ENCODE measurements at regions not wholly inside any gene's neighbourhood (a gene's known extent, or its start where the extent isn't known, plus 50 kb on each side); places are given as distances from the start of the nearest gene placed in this dataset.
"Not testable (repeated sequence)": the region's sequence is repeated elsewhere in the genome, so short reads cannot be mapped to it uniquely, and the experiment has no call there.

DNA sequence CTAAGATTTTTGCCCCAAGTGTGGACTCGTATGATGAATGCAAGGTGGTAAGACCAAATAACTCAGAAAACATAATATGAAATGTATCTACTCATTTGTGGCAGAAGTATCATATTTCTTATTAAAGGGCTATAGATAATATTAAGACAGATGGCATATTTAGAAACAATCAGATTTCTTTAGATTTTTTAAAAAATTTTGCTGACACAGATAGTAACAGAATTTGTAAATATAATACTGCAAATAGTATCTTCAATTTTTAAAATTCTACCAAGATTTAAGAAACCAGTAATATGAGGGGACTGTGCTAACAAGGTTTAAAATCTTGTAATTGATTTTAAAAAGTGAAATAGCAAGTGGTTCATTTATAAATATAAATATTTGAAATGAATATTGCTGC, 1064.1 kb downstream of the DIPK2A start:
- H4K5ac ChIP-seq (ENCODE audit: insufficient read length, low read depth, low read length), result no peak overlapping the region
- Mint-ChIP-seq H3K27me3 (ENCODE audit: low read depth) (no peaks in the 10 kb centered on the region), H3K4me1 (peaks cover 0 to 2% of the 10 kb centered on the region in 2 experiments; a peak in 1 of 4 replicates), H3K27ac (no peak overlapping the region), H3K36me3 (ENCODE audit: insufficient read depth in 1 of 3, low read depth in 3 of 3) (peaks cover 0 to 7% (median 0%) of the 10 kb centered on the region in 3 experiments; a peak in 2 of 7 replicates), H3K4me3 (no peak overlapping the region), H3K9me3 (peaks cover 0 to 2% of the 10 kb centered on the region in 2 experiments; a peak in 2 of 5 replicates)
- no peak overlapping the region for H3K14ac ChIP-seq (ENCODE audit: insufficient read depth, low read length)
- H4K20me1 ChIP-seq (ENCODE audit: control insufficient read depth, insufficient read depth, insufficient read length), result no peaks in the 10 kb centered on the region
- H3K27me3 ChIP-seq (ENCODE audit: insufficient read depth, low read length), result no peaks in the 10 kb centered on the region
- no peak overlapping the region for H4K8ac ChIP-seq (replicated peaks; ENCODE audit: insufficient read length, low read depth, low read length)
- no peak overlapping the region for H3K4ac ChIP-seq (ENCODE audit: low read depth, low read length)
- H2BK15ac ChIP-seq (ENCODE audit: low read depth, low read length), result no peak overlapping the region
- H3K79me1 ChIP-seq (ENCODE audit: insufficient read depth, low read depth, low read length, poor library complexity, severe bottlenecking), result no peaks in the 10 kb centered on the region
- no peak overlapping the region for H2BK12ac ChIP-seq (ENCODE audit: insufficient read length, low read depth, low read length)
- H3T11ph ChIP-seq (ENCODE audit: low read length), result no peak overlapping the region
- H2BK120ac ChIP-seq (ENCODE audit: low read depth, low read length, poor library complexity, severe bottlenecking), result no peak overlapping the region
- H3K23ac ChIP-seq (ENCODE audit: insufficient read length, low read depth, low read length), result no peak overlapping the region
- H3K27ac ChIP-seq (ENCODE audit: insufficient read length, low read depth, low read length), result no peak overlapping the region
- WGBS (ENCODE audit: extremely low coverage, insufficient read length, low lambda C conversion rate), result no CpG with 5 or more reads among the region's 1 CpG
- H2BK20ac ChIP-seq (ENCODE audit: low read depth, low read length, poor library complexity, severe bottlenecking), result no peak overlapping the region
- H3K4me2 ChIP-seq (ENCODE audit: insufficient read depth, insufficient read length, low read length), result no peak overlapping the region
- H3K56ac ChIP-seq (ENCODE audit: insufficient read length, low read depth, low read length), result no peak overlapping the region
- H3K23me2 ChIP-seq (ENCODE audit: insufficient read length, low read depth, low read length, poor library complexity, severe bottlenecking), result no peaks in the 10 kb centered on the region
- no peak for DNase-seq
- H2BK5ac ChIP-seq (ENCODE audit: insufficient read length, low read length), result no peak overlapping the region
- no peak overlapping the region for H4K91ac ChIP-seq (ENCODE audit: insufficient read length, low read depth, low read length)
- H3K79me2 ChIP-seq (ENCODE audit: insufficient read depth, low read length), result no peaks in the 10 kb centered on the region
- TF ChIP-seq CTCF (conservative IDR thresholded peaks at IDR 0.05), result no peak
- no peak overlapping the region for H2AK5ac ChIP-seq (ENCODE audit: insufficient read length, low read length)
- no peaks in the 10 kb centered on the region for H3K4me1 ChIP-seq (ENCODE audit: insufficient read depth, low read length)
- no peak overlapping the region for H3K9ac ChIP-seq (ENCODE audit: extremely low read depth, insufficient read length, low read length)
- no peaks in the 10 kb centered on the region for H3K9me3 ChIP-seq (ENCODE audit: control insufficient read depth, low read depth, low read length)
- H3K18ac ChIP-seq (ENCODE audit: insufficient read length, low read depth, low read length), result no peak overlapping the region
- H2AFZ ChIP-seq (ENCODE audit: low read length), result no peak overlapping the region

GRCh38 chr3:145054055-145054454, 1082.4 kb downstream of the DIPK2A start:
- no CpG with 5 or more reads among the region's 2 CpGs for WGBS (ENCODE audit: extremely low coverage, insufficient read length, low lambda C conversion rate)
- H3K4me1 Mint-ChIP-seq; H3K36me3 Mint-ChIP-seq (ENCODE audit: insufficient read depth in 1 of 3, low read depth in 3 of 3): not testable (repeated sequence)

More at GRCh38 chr3:145054055-145054454, 1082.4 kb downstream of the DIPK2A start:
- not testable (repeated sequence) for H2AFZ ChIP-seq (ENCODE audit: low read length); H3K9me3 Mint-ChIP-seq; H3K14ac ChIP-seq (ENCODE audit: insufficient read depth, low read length); H3K4me1 ChIP-seq (ENCODE audit: insufficient read depth, low read length); H2AK5ac ChIP-seq (ENCODE audit: insufficient read length, low read length); DNase-seq; H2BK12ac ChIP-seq (ENCODE audit: insufficient read length, low read depth, low read length); H3K27me3 ChIP-seq (ENCODE audit: insufficient read depth, low read length); H3K4ac ChIP-seq (ENCODE audit: low read depth, low read length); H3K4me3 Mint-ChIP-seq; H3K23me2 ChIP-seq (ENCODE audit: insufficient read length, low read depth, low read length, poor library complexity, severe bottlenecking); H3K9ac ChIP-seq (ENCODE audit: extremely low read depth, insufficient read length, low read length); H3K27me3 Mint-ChIP-seq (ENCODE audit: low read depth); H3K79me1 ChIP-seq (ENCODE audit: insufficient read depth, low read depth, low read length, poor library complexity, severe bottlenecking); H4K91ac ChIP-seq (ENCODE audit: insufficient read length, low read depth, low read length); H2BK5ac ChIP-seq (ENCODE audit: insufficient read length, low read length); H3K79me2 ChIP-seq (ENCODE audit: insufficient read depth, low read length); H3K56ac ChIP-seq (ENCODE audit: insufficient read length, low read depth, low read length); H3K27ac Mint-ChIP-seq; H2BK15ac ChIP-seq (ENCODE audit: low read depth, low read length); H4K20me1 ChIP-seq (ENCODE audit: control insufficient read depth, insufficient read depth, insufficient read length); H3K27ac ChIP-seq (ENCODE audit: insufficient read length, low read depth, low read length); H3K4me2 ChIP-seq (ENCODE audit: insufficient read depth, insufficient read length, low read length); H2BK120ac ChIP-seq (ENCODE audit: low read depth, low read length, poor library complexity, severe bottlenecking); H2BK20ac ChIP-seq (ENCODE audit: low read depth, low read length, poor library complexity, severe bottlenecking); H4K8ac ChIP-seq (replicated peaks; ENCODE audit: insufficient read length, low read depth, low read length); H3K9me3 ChIP-seq (ENCODE audit: control insufficient read depth, low read depth, low read length); H3K18ac ChIP-seq (ENCODE audit: insufficient read length, low read depth, low read length); H3K23ac ChIP-seq (ENCODE audit: insufficient read length, low read depth, low read length); H4K5ac ChIP-seq (ENCODE audit: insufficient read length, low read depth, low read length); H3T11ph ChIP-seq (ENCODE audit: low read length)

Data from H9 (cell line).